GM12872 (cell line): ENCODE measurements at regions not wholly inside any gene's neighbourhood (a gene's known extent, or its start where the extent isn't known, plus 50 kb on each side); places are given as distances from the start of the nearest gene placed in this dataset.

Experiments used
- TF ChIP-seq, protein P1 (sequence below): IDR thresholded peaks from 3 replicates; pipeline ENCODE4 v1.5.1; 2011; ENCODE audit warnings: low read depth, mild to moderate bottlenecking, low read length, moderate library complexity; ENCODE audit not compliant: insufficient read depth

DNA sequence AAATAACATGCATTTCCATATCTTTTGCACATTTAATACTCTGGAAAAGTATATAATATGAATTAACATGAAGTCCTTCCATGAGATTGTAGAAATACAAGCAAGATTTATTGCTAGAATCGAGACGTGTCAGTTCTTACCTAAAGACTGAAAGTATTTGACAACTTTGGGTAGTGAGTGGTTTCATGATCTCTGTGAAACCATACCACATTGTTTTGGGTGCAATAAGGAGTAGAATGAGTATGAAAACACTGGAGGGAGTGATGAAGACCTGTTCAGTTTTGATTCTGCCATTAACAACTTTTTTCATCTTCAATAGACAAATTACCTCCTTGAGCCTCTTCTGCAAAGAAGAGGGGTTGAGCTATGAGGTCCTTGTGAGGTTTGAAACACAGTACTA is 133.7 kb downstream of the NUDT12 start:
- TF ChIP-seq, protein P1, sequence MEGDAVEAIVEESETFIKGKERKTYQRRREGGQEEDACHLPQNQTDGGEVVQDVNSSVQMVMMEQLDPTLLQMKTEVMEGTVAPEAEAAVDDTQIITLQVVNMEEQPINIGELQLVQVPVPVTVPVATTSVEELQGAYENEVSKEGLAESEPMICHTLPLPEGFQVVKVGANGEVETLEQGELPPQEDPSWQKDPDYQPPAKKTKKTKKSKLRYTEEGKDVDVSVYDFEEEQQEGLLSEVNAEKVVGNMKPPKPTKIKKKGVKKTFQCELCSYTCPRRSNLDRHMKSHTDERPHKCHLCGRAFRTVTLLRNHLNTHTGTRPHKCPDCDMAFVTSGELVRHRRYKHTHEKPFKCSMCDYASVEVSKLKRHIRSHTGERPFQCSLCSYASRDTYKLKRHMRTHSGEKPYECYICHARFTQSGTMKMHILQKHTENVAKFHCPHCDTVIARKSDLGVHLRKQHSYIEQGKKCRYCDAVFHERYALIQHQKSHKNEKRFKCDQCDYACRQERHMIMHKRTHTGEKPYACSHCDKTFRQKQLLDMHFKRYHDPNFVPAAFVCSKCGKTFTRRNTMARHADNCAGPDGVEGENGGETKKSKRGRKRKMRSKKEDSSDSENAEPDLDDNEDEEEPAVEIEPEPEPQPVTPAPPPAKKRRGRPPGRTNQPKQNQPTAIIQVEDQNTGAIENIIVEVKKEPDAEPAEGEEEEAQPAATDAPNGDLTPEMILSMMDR, result no peak

- TF ChIP-seq, protein P1, result no peak
Observed at GRCh38 chr5:103428411-103428871, 134.1 kb downstream of the NUDT12 start.

DNA sequence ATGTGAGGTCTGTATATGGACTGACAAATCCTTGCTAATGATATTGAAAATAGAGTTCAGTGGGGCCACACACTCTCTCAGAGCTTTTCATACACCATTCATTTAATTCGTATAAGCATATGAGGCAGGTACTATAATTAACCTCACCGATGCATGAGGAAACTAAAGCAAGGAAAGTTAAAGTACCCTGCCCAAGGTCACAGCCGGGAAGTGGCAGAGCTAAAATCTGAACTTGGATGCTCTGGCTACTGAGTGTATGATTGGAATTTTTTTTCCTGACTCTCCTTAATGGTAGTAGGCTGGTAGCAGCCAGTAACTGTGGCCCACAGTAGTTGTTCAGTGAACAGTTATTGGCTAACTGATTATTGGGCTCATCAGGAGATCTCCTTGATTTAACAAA is 135.3 kb downstream of the NUDT12 start:
- TF ChIP-seq, protein P1, result no peak

DNA sequence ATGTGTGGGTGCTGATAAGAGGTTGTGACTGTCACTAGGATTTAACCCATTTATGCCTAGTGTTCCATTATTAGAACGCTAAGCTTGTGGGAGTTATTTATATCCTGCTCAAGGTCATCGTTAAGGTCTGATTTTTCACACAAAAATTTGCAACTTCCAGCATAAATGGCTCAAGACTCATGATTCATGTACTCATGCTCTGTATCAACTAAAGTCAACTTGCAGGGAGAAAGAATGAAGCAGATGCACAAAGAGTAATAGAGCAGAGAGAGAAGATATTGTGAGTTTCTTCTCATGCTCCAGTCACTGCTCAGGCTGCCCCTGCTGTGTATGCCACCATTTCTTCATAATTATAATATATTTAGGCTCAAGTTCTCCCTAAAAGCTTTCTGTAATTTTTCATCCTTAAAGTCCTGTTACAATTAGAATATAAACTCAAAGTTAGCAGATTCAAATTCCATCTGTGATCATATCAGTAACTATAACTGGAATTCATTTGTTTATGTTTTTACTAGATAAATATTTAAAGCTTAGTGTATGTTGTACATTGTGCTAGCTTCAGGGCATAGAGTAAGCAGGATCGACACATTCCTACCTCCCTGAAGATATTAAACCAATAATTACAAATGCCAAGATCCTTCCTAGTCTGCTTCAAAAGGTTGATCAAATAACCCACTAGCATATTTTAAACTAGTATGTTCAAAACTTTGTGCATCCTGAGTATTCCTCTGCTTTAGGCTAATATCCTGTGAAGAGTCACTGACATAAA is 136.7 kb downstream of the NUDT12 start:
- TF ChIP-seq, protein P1, result no peak

DNA sequence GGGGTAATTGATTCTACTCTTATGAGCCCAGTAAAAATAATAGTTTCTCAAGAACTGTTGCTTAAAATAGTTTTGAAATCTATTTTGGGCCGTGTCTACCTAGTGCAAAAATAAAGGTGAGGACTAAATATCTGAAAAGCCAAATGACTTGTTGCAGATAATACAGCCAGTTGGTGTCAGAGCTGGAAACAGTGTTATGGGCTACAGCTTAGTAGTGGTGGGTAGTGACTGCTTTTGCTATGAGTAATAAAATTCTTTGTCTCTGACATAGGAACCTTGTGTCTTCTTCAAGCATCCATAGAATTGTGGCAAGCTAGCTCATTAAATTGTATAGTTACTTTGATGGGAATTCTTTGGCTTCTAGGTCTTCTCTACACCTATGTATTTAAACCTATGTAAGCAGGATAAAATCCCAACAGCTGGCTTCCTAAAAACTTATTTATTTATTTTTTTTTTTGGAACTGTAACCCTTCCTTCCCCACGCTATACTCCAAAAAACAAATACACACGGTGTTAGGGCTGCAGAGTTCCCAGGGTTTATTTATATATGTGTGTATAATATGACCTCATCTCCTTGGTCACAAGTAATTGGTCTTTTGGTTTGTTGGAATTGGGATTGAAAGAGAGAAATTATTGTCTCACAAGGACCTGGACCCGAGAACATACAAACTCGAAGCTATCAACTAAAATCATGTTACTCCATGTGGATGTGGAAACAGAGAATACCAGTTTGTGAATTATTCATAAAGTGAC is 138.0 kb downstream of the NUDT12 start:
- TF ChIP-seq, protein P1, result no peak

DNA sequence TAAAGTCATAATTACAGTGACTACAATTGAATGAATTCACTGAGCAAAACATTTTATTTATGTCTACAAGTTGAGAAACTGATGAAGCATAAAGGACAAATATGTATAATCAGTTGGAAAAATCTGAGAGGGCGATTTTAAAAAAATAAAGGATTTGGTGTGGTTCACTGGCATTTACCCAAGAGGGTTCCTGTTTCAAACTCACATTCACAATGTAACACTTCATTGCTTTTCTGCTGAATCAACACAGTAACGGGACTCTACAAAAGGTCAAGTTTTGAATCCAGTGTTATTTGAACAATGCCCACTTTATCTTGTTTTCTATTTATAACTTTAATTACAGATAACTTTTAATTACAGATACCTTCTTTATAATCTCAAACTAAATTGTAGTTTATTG is 138.6 kb downstream of the NUDT12 start:
- TF ChIP-seq, protein P1, result no peak

GRCh38 chr5:103422756-103423155 is 139.8 kb downstream of the NUDT12 start:
- TF ChIP-seq, protein P1, result no peak
